ENCODE measurements at regions not wholly inside any gene's neighbourhood (a gene's known extent, or its start where the extent isn't known, plus 50 kb on each side); places are given as distances from the start of the nearest gene placed in this dataset.
A peak's percentile ranks its signal among the peaks of the same experiment; 100 is the strongest.

DNA sequence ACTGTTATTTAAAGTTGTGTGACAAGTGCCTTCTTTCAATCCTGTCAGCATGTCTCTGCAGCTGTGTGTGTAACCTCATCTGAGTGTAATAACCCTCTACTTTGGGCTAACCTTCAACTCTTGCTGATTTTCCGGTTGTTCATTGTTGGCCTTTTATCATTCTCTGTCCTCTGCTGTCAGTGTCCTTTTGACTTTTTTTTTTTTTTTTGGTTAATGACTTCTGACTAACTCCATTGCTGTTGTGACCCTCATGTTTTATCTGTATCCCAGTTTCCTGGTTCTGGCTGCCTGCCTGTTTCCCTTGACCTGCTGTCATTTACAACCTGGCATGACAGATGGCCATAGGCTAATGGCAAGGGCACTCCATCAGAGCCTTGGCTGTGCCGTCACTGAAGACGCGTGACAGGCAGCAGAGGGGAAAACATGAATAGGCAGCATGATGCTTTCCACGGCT lies 145.7 kb upstream of the MAN1A1 start:
- TF ChIP-seq RBFOX2 (IDR thresholded peaks at IDR 0.05; ENCODE audit: low read depth, low read length) (no peak), CBFA2T3 (IDR thresholded peaks at IDR 0.05) (peak; percentile 17; the same call in 1 of the 2 replicates), MEIS2 (IDR thresholded peaks at IDR 0.05; ENCODE audit: partially characterized antibody) (peak; percentile 60), ZKSCAN3 (CRISPR knock-in tag; IDR thresholded peaks at IDR 0.05) (peak; percentile 82), CEBPG (CRISPR knock-in tag; IDR thresholded peaks at IDR 0.05) (no peak), CEBPG (tag; conservative IDR thresholded peaks at IDR 0.05 in 1 of 2, IDR thresholded peaks at IDR 0.05 in 1 of 2) (no peak)
- TF ChIP-seq, protein P1, sequence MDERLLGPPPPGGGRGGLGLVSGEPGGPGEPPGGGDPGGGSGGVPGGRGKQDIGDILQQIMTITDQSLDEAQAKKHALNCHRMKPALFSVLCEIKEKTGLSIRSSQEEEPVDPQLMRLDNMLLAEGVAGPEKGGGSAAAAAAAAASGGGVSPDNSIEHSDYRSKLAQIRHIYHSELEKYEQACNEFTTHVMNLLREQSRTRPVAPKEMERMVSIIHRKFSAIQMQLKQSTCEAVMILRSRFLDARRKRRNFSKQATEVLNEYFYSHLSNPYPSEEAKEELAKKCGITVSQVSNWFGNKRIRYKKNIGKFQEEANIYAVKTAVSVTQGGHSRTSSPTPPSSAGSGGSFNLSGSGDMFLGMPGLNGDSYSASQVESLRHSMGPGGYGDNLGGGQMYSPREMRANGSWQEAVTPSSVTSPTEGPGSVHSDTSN (CRISPR knock-in tag; IDR thresholded peaks at IDR 0.05; ENCODE audit: low read depth) = no peak
- TF ChIP-seq, protein P1 (tag; conservative IDR thresholded peaks at IDR 0.05; ENCODE audit: low read depth) = peak; percentile 78
- TF ChIP-seq, protein P2, sequence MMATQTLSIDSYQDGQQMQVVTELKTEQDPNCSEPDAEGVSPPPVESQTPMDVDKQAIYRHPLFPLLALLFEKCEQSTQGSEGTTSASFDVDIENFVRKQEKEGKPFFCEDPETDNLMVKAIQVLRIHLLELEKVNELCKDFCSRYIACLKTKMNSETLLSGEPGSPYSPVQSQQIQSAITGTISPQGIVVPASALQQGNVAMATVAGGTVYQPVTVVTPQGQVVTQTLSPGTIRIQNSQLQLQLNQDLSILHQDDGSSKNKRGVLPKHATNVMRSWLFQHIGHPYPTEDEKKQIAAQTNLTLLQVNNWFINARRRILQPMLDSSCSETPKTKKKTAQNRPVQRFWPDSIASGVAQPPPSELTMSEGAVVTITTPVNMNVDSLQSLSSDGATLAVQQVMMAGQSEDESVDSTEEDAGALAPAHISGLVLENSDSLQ (IDR thresholded peaks at IDR 0.05) = peak; percentile 21; the same call in 1 of the 2 replicates
- 0 out of 2 replicates have a peak, but pooled peaks cover 3% of the 10 kb centered on the region for H3K9me3 ChIP-seq (replicated peaks; ENCODE audit: control insufficient read depth, insufficient read depth, low read depth, low read length)
- in situ Hi-C loops (cut with MboI) (no loop called here), intact Hi-C loops (cut with micrococcal nuclease) (loop anchor here (5.0 kb wide), 2 partner anchors 132 to 143 kb away; no protein-coding TSS in a partner anchor)
- no peak overlapping the region for H2AFZ ChIP-seq (ENCODE audit: low read depth, low read length)
- no peak overlapping the region for H3K27ac ChIP-seq (ENCODE audit: extremely low read depth, low read depth, low read length)
- CTCF ChIA-PET (ENCODE audit: low intra/inter-chr PET ratio) = no interaction called here
- no TSS peak for BruUV-seq (replicated peaks)
- H3K4me3 ChIP-seq = no peak overlapping the region
- 70% methylated on average over 5 of the region's 5 CpGs for WGBS (ENCODE audit: insufficient coverage, low coverage, missing lambda C conversion rate)
- no peaks in the 10 kb centered on the region for H4K20me1 ChIP-seq (replicated peaks; ENCODE audit: control insufficient read depth, insufficient read depth, low read length)
- no peaks in the 10 kb centered on the region for H3K79me2 ChIP-seq (ENCODE audit: control insufficient read depth, insufficient read depth, low read length)
- H3K36me3 ChIP-seq (ENCODE audit: control insufficient read depth, insufficient read depth, low read length) = no peaks in the 10 kb centered on the region
- no peaks in the 10 kb centered on the region for H3K9me1 ChIP-seq (ENCODE audit: control insufficient read depth, insufficient read depth, low read length)
- DNase-seq (ENCODE audit: extremely low read depth in 1 of 4, low spot score in 3 of 4) (peak in 1 of 4 experiments; percentile 22), ATAC-seq (no peak), FAIRE-seq (no peak)
- H3K4me2 ChIP-seq (ENCODE audit: insufficient read depth, low read length) = no peak overlapping the region
- peaks cover 2 to 7% of the 10 kb centered on the region in 2 experiments; a peak in 2 of 5 replicates for H3K4me1 ChIP-seq (replicated peaks in 1 of 2; ENCODE audit: control insufficient read depth in 2 of 2, insufficient read depth in 2 of 2, low read length in 2 of 2)
- no peak overlapping the region for H3K9ac ChIP-seq (ENCODE audit: insufficient read depth in 1 of 2, low read depth in 2 of 2, low read length in 2 of 2)
- H3K27me3 ChIP-seq (ENCODE audit: control insufficient read depth in 2 of 2, insufficient read depth in 2 of 2, low read length in 2 of 2) = no peaks in the 10 kb centered on the region
- POLR2A ChIA-PET = interaction anchor here (1.2 kb wide), 1 partner anchor 16 kb away, joined by 8 read pairs; no protein-coding TSS in a partner anchor
